GM20000 (cell line): ENCODE measurements at regions not wholly inside any gene's neighbourhood (a gene's known extent, or its start where the extent isn't known, plus 50 kb on each side); places are given as distances from the start of the nearest gene placed in this dataset.

Source experiments
- DNase-seq: peaks from one replicate; pipeline ENCODE4 v3.0.0; 2012; ENCODE audit warnings: low spot score
- TF ChIP-seq, protein P1 (sequence below): IDR thresholded peaks from 2 replicates; pipeline ENCODE4 v1.5.1; 2012; ENCODE audit warnings: mild to moderate bottlenecking, control low read depth; ENCODE audit errors: extremely low read depth, missing control alignments

DNA sequence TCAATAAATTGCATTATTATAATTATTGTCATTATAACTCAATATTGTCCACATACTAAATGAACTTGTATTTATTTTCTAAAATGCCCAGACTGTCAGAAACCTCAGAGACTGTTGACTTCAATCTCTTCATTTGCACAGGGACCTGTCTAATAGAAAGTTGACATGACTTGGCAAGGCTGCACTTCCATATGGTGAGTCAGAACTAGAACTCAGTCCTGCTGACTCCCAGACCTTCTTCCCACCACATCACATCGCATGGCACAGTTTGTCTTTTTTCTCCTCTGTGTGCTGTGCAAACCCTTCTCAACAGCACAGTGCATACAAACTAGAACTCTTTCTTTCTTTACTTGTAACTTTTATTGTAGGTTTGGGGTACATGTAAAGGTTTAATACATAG is 215.1 kb upstream of the BLID start:
- DNase-seq = no peak
- TF ChIP-seq, protein P1, sequence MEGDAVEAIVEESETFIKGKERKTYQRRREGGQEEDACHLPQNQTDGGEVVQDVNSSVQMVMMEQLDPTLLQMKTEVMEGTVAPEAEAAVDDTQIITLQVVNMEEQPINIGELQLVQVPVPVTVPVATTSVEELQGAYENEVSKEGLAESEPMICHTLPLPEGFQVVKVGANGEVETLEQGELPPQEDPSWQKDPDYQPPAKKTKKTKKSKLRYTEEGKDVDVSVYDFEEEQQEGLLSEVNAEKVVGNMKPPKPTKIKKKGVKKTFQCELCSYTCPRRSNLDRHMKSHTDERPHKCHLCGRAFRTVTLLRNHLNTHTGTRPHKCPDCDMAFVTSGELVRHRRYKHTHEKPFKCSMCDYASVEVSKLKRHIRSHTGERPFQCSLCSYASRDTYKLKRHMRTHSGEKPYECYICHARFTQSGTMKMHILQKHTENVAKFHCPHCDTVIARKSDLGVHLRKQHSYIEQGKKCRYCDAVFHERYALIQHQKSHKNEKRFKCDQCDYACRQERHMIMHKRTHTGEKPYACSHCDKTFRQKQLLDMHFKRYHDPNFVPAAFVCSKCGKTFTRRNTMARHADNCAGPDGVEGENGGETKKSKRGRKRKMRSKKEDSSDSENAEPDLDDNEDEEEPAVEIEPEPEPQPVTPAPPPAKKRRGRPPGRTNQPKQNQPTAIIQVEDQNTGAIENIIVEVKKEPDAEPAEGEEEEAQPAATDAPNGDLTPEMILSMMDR = no peak

DNA sequence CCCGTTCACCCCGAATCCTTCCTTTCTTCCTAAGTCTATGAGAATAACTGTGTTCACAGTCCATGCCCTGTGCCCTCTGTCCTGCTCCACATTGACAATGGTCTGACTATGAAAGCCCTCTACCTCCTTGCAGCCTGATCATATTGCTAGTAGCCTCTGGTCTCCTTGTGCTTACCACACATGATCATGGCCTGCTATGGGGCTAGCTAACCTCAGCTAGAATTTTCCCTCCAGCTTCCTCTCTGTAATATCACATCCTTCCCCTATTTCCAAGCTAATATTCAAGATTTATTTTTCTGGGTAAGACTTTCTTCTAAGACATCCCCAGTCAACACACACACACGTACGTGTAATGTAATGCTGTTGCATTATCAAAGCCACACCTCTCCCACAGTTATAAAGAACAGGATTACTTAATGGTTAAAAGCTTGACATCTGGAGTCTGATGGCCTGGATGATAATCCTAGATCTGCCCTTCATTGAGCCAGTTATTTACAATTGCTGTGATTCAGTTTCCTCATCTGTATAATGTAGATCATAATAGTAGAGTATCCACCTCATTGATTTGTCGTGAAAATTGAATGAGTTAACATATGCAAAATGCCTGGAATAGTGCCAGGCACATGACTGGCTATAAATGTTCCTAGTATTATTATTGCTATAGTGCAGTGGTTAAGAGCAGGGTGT is 214.4 kb upstream of the BLID start:
- TF ChIP-seq, protein P1 = no peak
- DNase-seq = no peak

DNA sequence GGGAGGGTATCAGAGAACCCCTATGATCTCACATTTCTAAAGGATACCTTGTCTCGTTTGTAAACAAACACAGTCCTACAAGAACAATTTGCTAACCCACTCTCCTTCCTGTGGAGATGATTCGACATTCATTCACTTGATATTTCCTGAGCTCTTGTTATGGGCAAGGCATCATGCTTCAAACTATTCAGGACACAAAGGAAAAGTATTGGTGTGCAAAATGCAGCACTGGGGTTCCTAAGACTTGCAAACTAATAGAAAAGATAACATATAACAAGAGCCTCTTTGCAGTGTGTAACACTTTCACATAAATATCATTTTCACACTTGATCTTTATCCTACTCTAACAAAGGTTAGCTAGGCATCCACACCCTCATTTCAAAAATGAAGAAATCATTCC is 211.5 kb upstream of the BLID start:
- TF ChIP-seq, protein P1 = no peak

DNA sequence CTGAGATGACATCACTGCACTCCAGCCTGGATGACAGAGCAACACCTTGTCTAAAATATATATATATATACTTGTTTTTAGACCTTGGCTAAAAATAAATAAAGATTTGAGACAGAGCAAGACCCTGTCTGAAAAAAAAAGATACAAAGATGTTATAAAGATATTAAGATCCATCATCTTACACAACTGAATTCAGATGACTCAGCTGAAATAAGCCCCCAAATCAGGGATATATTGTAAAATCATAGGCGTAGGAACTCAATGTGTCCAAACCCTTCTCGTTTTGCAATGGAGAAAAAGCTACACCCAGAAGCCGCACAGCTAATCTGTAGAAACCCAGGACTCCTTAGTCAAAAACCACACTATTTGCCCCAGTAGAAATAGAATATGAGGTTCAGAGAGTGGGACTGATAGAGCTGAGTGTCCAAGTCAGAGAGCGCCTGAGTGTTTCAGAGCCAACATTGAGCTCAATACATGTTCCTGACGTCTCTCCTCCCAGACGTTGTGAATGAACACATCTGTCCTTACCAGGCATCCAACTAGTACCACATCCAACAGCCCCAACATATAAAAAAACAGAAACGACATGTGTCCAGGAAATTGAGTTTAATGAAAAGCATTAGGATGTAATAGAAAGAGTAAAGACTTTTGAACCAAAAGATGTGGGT is 207.9 kb upstream of the BLID start:
- TF ChIP-seq, protein P1 = no peak
- no peak for DNase-seq

More for the DNA sequence above, 211.5 kb upstream of the BLID start:
- no peak for DNase-seq

DNA sequence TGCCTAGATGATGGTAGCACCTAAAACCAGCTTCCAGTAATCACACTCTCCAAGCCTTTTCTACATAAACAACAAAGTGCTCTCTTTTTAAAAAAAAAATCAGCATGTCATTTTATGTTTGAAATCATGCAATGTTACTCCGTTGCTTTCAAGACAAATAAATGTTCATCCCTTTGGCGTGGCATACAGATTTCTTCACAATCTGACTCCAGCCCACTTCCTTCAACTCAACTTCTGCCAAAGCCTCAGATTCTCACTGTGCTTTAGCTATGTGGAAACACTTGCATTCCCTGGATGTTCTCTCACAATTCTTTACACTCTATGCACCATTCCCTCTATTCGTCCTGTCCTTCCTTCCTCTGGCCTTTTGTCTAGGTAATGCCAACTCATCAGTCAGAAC is 206.3 kb upstream of the BLID start:
- DNase-seq = no peak
- TF ChIP-seq, protein P1 = no peak

DNA sequence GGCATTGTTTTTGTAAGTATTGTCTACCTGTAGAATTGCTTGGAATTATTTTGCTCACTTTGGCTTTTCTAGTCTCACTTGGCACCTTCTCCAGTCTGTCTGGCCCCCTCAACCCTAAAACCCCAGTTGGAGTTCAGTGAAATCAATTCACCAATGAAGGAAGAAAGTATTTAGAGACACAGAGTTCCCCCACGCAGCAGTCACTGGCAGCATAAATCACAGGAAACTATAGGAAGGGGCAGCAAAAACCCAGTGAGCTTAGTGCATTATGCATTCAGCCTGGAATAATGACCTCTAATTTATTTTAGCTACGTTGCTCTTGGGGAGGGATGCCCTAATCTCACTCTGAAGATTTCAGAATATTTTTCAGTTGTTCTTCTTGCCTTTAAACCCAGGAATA is 204.7 kb upstream of the BLID start:
- no peak for DNase-seq
- TF ChIP-seq, protein P1 = no peak
